ENCODE measurements at regions not wholly inside any gene's neighbourhood (a gene's known extent, or its start where the extent isn't known, plus 50 kb on each side); places are given as distances from the start of the nearest gene placed in this dataset.

DNA sequence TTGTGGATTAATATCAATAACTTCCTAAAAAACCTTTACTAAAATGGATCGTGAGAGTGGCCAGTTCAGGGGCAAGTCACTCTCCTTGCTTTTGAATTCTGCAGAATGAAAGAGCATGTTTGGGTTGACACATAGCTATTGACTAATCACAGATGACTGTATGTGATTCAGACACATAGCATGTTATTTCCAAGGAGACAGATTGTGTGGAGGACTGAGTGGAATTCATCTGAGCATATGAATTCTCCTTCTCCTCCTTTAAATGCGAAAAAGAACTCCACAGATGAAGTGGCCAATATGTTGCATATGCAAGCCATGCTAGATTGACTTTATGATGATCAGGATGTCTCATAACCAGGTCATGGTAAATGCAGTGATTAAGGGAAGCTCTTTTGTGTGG, 249.4 kb upstream of the FAM98A start:
- Mint-ChIP-seq H3K4me3 (no peak overlapping the region), H3K27me3 (no peaks in the 10 kb centered on the region), H3K36me3 (no peaks in the 10 kb centered on the region), H3K9me3 (peaks cover 0 to 20% (median 15%) of the 10 kb centered on the region in 8 donors), H3K4me1 (no peaks in the 10 kb centered on the region), H3K27ac (no peak overlapping the region)
- ChIA-PET CTCF (ENCODE audit: partially characterized antibody) (no interaction called here), POLR2A (ENCODE audit: partially characterized antibody) (no interaction called here)
- intact Hi-C loops (cut with micrococcal nuclease), result no loop called here
- peaks cover 0 to 9% of the 10 kb centered on the region in 2 donors for H3K9me3 ChIP-seq (ENCODE audit: control insufficient read depth in 1 of 2, low read length in 2 of 2)
- no peak overlapping the region for H3K4me3 ChIP-seq (ENCODE audit: low read length in 2 of 2)
- no peaks in the 10 kb centered on the region for H3K36me3 ChIP-seq (ENCODE audit: insufficient read depth, low read length)
- no peak overlapping the region for H3K27ac ChIP-seq (ENCODE audit: low read depth, low read length)
- H3K27me3 ChIP-seq (ENCODE audit: insufficient read depth, low read length), result no peaks in the 10 kb centered on the region
- H3K4me1 ChIP-seq (ENCODE audit: insufficient read depth, low read length), result no peaks in the 10 kb centered on the region
- DNase-seq, result no peak

DNA sequence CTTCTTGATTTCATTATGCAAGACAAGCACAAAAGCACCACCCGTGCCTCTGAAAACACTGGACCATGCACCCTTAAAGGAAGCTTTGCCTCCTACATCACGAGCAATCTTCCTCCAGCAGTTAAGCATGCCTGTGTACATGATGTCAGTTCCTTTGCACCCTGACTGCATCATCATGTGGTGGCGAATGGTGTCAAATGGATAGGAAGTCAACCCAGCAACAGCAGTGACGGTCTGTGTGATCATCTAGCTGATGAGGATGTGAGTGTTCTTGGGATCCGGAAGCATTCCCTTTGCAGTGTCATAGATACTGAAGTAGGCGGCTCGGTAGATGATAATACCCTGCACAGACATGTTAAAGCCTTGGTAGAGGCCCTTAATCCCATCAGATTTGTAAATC, 240.7 kb upstream of the FAM98A start:
- Histone ChIP-seq H3K4me3 (ENCODE audit: low read length in 2 of 2) (no peak overlapping the region), H3K27ac (ENCODE audit: low read depth, low read length) (no peak overlapping the region), H3K4me1 (ENCODE audit: insufficient read depth, low read length) (no peaks in the 10 kb centered on the region), H3K9me3 (ENCODE audit: control insufficient read depth in 1 of 2, low read length in 2 of 2) (no peaks in the 10 kb centered on the region), H3K27me3 (ENCODE audit: insufficient read depth, low read length) (no peaks in the 10 kb centered on the region), H3K36me3 (ENCODE audit: insufficient read depth, low read length) (no peaks in the 10 kb centered on the region)
- POLR2A ChIA-PET (ENCODE audit: partially characterized antibody), result no interaction called here
- Mint-ChIP-seq H3K4me3 (no peak overlapping the region), H3K9me3 (peaks cover 0 to 3% (median 0%) of the 10 kb centered on the region in 8 donors), H3K27ac (no peak overlapping the region), H3K4me1 (no peaks in the 10 kb centered on the region), H3K36me3 (no peaks in the 10 kb centered on the region), H3K27me3 (no peaks in the 10 kb centered on the region)
- DNase-seq, result no peak
- CTCF ChIA-PET (ENCODE audit: partially characterized antibody), result no interaction called here
- intact Hi-C loops (cut with micrococcal nuclease), result no loop called here

DNA sequence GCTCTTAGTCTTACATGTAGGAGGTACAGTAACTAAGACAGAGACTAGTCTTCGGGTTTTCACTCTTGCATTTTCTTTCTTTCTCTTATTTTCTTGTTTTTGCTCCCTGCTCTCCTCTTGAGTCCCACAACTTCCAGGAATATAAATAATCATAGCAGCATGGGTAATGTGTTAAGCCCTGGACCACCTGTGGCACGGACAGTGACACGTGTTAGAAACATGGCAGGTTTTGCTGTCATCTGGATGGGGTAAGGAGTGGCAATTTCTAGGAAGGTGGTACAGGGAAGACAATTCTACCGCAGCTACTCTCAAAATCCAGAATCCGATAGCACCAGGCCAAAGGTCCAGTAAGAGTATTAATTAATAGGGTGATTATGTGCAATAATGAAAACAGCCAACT, 237.5 kb upstream of the FAM98A start:
- H3K27me3 Mint-ChIP-seq, result no peaks in the 10 kb centered on the region
- Histone ChIP-seq H3K4me1 (ENCODE audit: insufficient read depth, low read length) (no peaks in the 10 kb centered on the region), H3K27me3 (ENCODE audit: insufficient read depth, low read length) (no peaks in the 10 kb centered on the region), H3K4me3 (ENCODE audit: low read length in 2 of 2) (no peak overlapping the region), H3K27ac (ENCODE audit: low read depth, low read length) (no peak overlapping the region), H3K36me3 (ENCODE audit: insufficient read depth, low read length) (no peaks in the 10 kb centered on the region), H3K9me3 (ENCODE audit: control insufficient read depth in 1 of 2, low read length in 2 of 2) (no peaks in the 10 kb centered on the region)
- peaks cover 0 to 3% (median 0%) of the 10 kb centered on the region in 8 donors for H3K9me3 Mint-ChIP-seq
- H3K27ac Mint-ChIP-seq, result no peak overlapping the region
- H3K4me1 Mint-ChIP-seq, result no peaks in the 10 kb centered on the region
- ChIA-PET CTCF (ENCODE audit: partially characterized antibody) (no interaction called here), POLR2A (ENCODE audit: partially characterized antibody) (no interaction called here)
- intact Hi-C loops (cut with micrococcal nuclease), result no loop called here
- no peaks in the 10 kb centered on the region for H3K36me3 Mint-ChIP-seq
- no peak overlapping the region for H3K4me3 Mint-ChIP-seq
- DNase-seq, result no peak

DNA sequence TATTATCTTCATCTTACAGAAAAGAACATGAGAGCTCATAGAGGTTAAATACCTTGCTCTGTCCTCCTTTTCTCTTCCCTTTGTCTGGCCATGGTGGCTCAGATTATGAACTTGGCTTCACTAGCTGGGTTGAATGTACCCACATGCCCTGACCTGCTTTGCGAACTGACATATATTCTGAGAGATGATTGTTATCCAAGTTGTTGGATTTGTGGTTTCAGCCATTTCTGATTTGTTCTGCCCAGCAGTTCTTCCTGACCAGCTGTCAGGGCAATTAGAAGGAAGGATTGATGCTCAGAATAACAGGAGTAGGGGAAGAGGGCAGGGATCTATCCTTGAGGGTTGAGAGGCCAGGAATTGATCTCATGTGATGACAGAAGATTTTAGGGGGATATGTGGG, 236.8 kb upstream of the FAM98A start:
- POLR2A ChIA-PET (ENCODE audit: partially characterized antibody), result no interaction called here
- intact Hi-C loops (cut with micrococcal nuclease), result no loop called here
- H3K27me3 ChIP-seq (ENCODE audit: insufficient read depth, low read length), result no peaks in the 10 kb centered on the region

DNA sequence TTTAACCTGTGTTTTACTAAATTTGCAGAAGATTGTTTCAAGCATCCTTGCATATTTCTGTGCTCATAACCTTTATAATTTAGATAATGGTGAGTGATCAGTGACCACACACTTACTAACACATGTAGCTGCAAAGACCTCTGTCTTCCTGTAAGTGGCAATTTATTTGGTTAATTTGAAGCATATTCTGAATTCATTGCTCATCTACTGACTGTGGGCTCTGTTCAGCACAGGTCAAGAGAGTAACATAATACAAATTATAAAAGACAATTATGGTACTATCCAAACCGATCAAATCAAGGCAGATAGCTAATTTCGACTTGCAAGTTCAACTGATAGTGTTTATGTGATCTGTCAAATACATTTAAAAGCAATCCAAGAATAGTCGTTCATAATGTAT, 223.9 kb upstream of the FAM98A start:
- no peak overlapping the region for H3K4me3 Mint-ChIP-seq
- H3K27me3 Mint-ChIP-seq, result no peaks in the 10 kb centered on the region
- ChIA-PET POLR2A (ENCODE audit: partially characterized antibody) (no interaction called here), CTCF (ENCODE audit: partially characterized antibody) (no interaction called here)
- peaks cover 0 to 8% (median 3%) of the 10 kb centered on the region in 8 donors for H3K9me3 Mint-ChIP-seq
- Histone ChIP-seq H3K36me3 (ENCODE audit: insufficient read depth, low read length) (no peaks in the 10 kb centered on the region), H3K4me1 (ENCODE audit: insufficient read depth, low read length) (no peaks in the 10 kb centered on the region), H3K4me3 (ENCODE audit: low read length in 2 of 2) (no peak overlapping the region), H3K9me3 (ENCODE audit: control insufficient read depth in 1 of 2, low read length in 2 of 2) (no peaks in the 10 kb centered on the region), H3K27me3 (ENCODE audit: insufficient read depth, low read length) (no peaks in the 10 kb centered on the region), H3K27ac (ENCODE audit: low read depth, low read length) (no peak overlapping the region)
- no peak for DNase-seq
- H3K27ac Mint-ChIP-seq, result no peak overlapping the region
- H3K36me3 Mint-ChIP-seq, result no peaks in the 10 kb centered on the region
- intact Hi-C loops (cut with micrococcal nuclease), result no loop called here
- no peaks in the 10 kb centered on the region for H3K4me1 Mint-ChIP-seq

More for the DNA sequence above, 236.8 kb upstream of the FAM98A start:
- Mint-ChIP-seq H3K4me1 (no peaks in the 10 kb centered on the region), H3K4me3 (no peak overlapping the region), H3K9me3 (peaks cover 0 to 3% (median 0%) of the 10 kb centered on the region in 8 donors), H3K27ac (no peak overlapping the region), H3K36me3 (no peaks in the 10 kb centered on the region), H3K27me3 (no peaks in the 10 kb centered on the region)
- Histone ChIP-seq H3K27ac (ENCODE audit: low read depth, low read length) (no peak overlapping the region), H3K9me3 (ENCODE audit: control insufficient read depth in 1 of 2, low read length in 2 of 2) (no peaks in the 10 kb centered on the region), H3K36me3 (ENCODE audit: insufficient read depth, low read length) (no peaks in the 10 kb centered on the region), H3K4me3 (ENCODE audit: low read length in 2 of 2) (no peak overlapping the region), H3K4me1 (ENCODE audit: insufficient read depth, low read length) (no peaks in the 10 kb centered on the region)
- CTCF ChIA-PET (ENCODE audit: partially characterized antibody), result no interaction called here
- DNase-seq, result no peak

DNA sequence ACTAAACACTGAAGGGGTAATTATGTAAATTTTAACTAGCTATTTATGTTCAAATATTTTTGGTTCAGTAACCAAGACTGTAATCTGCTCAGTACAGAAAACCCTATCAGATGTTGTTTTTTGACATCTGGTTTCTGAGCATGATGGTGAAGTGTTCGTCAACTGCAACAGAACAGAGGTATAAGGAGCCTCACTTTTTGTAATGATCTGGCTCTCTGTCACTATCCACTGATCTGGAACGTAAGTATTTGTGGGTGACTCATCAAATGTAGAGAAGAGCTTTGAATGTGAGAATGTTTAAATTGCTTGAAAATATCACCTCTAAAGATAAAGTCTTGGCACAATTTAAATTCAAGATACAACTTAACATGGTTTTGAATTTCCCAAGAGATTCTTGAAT, 213.6 kb upstream of the FAM98A start:
- intact Hi-C loops (cut with micrococcal nuclease), result no loop called here
- no peaks in the 10 kb centered on the region for H3K36me3 Mint-ChIP-seq

DNA sequence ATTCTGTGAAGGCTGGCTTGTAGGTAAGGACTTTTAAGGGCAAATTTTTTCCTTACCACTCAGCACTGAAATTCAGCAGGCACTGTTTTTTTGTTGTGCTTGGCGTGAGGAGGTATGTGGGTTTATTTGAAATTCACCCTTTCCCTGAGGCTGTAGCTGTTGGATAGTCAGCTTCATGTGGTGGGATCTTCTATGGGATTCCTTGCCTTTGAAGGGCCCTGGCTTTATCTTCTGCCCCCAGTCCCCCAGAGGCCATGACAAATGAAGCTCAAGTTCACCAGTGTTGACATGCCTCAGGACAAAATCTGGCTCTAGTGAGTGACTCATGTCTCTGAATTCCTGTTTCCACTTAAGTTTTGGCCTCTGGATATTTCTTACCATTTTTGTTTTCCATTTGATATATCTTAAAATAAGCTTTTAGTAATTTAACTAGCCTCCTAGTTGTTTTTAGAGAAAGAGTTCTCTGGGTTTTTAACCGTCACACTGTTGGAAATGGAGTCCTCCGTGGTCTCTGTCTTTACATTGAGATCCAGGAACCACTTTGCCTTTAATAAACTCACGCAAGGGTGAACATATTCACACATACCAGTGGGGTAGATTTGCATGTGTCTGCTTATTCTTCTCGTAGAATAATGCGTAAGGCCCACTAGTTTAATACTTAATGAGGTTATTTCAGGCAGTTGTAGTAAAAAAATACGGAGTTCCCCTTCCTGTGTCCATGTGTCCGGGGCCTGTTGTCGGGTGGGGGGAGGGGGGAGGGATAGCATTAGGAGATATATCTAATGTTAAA, 211.1 kb upstream of the FAM98A start:
- Mint-ChIP-seq H3K27ac (no peak overlapping the region), H3K36me3 (no peaks in the 10 kb centered on the region), H3K9me3 (peaks cover 0 to 2% (median 0%) of the 10 kb centered on the region in 8 donors), H3K4me3 (no peak overlapping the region), H3K27me3 (no peaks in the 10 kb centered on the region), H3K4me1 (no peaks in the 10 kb centered on the region)
- POLR2A ChIA-PET (ENCODE audit: partially characterized antibody), result no interaction called here
- no peaks in the 10 kb centered on the region for H3K36me3 ChIP-seq (ENCODE audit: insufficient read depth, low read length)
- CTCF ChIA-PET (ENCODE audit: partially characterized antibody), result no interaction called here
- intact Hi-C loops (cut with micrococcal nuclease), result no loop called here
- no peak overlapping the region for H3K27ac ChIP-seq (ENCODE audit: low read depth, low read length)
- no peaks in the 10 kb centered on the region for H3K9me3 ChIP-seq (ENCODE audit: control insufficient read depth in 1 of 2, low read length in 2 of 2)
- no peaks in the 10 kb centered on the region for H3K27me3 ChIP-seq (ENCODE audit: insufficient read depth, low read length)
- no peak for DNase-seq
- H3K4me3 ChIP-seq (ENCODE audit: low read length in 2 of 2), result no peak overlapping the region
- no peaks in the 10 kb centered on the region for H3K4me1 ChIP-seq (ENCODE audit: insufficient read depth, low read length)

More for the DNA sequence above, 213.6 kb upstream of the FAM98A start:
- Mint-ChIP-seq H3K4me3 (no peak overlapping the region), H3K27me3 (no peaks in the 10 kb centered on the region), H3K27ac (no peak overlapping the region), H3K9me3 (peaks cover 0 to 3% (median 0%) of the 10 kb centered on the region in 8 donors), H3K4me1 (no peaks in the 10 kb centered on the region)
- H3K27ac ChIP-seq (ENCODE audit: low read depth, low read length), result no peak overlapping the region
- ChIA-PET CTCF (ENCODE audit: partially characterized antibody) (no interaction called here), POLR2A (ENCODE audit: partially characterized antibody) (no interaction called here)
- H3K36me3 ChIP-seq (ENCODE audit: insufficient read depth, low read length), result no peaks in the 10 kb centered on the region
- DNase-seq, result no peak
- H3K4me1 ChIP-seq (ENCODE audit: insufficient read depth, low read length), result no peaks in the 10 kb centered on the region
- H3K4me3 ChIP-seq (ENCODE audit: low read length in 2 of 2), result no peak overlapping the region
- H3K27me3 ChIP-seq (ENCODE audit: insufficient read depth, low read length), result no peaks in the 10 kb centered on the region
- no peaks in the 10 kb centered on the region for H3K9me3 ChIP-seq (ENCODE audit: control insufficient read depth in 1 of 2, low read length in 2 of 2)

DNA sequence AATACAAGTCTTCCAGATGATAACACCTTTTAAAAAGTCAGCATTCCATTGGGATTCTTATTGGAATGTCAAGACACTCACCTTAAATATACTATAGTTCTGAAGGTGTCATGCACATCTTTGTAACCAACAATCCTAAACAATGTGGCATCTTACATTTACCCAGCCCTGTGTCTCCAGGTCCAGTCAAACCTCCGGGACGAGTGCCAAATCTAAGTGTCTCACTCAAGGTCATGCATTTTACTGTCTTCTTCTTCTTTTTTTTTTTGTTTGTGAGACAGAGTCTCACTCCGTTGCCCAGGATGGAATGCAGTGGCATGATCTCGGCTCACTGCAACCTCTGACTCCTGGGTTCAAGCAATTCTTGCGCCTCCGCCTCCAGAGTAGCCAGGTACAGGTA, 206.9 kb upstream of the FAM98A start:
- ChIA-PET CTCF (ENCODE audit: partially characterized antibody) (no interaction called here), POLR2A (ENCODE audit: partially characterized antibody) (no interaction called here)
- Histone ChIP-seq H3K36me3 (ENCODE audit: insufficient read depth, low read length) (no peaks in the 10 kb centered on the region), H3K4me3 (ENCODE audit: low read length in 2 of 2) (no peak overlapping the region), H3K27ac (ENCODE audit: low read depth, low read length) (no peak overlapping the region), H3K27me3 (ENCODE audit: insufficient read depth, low read length) (no peaks in the 10 kb centered on the region), H3K4me1 (ENCODE audit: insufficient read depth, low read length) (no peaks in the 10 kb centered on the region), H3K9me3 (ENCODE audit: control insufficient read depth in 1 of 2, low read length in 2 of 2) (no peaks in the 10 kb centered on the region)
- Mint-ChIP-seq H3K27ac (no peak overlapping the region), H3K9me3 (peaks cover 0 to 2% (median 0%) of the 10 kb centered on the region in 8 donors), H3K4me3 (no peak overlapping the region), H3K4me1 (no peaks in the 10 kb centered on the region), H3K27me3 (no peaks in the 10 kb centered on the region), H3K36me3 (no peaks in the 10 kb centered on the region)
- DNase-seq, result no peak
- intact Hi-C loops (cut with micrococcal nuclease), result no loop called here

Data from CD4-positive, alpha-beta memory T cell (primary cell).